ENCODE measurements at regions not wholly inside any gene's neighbourhood (a gene's known extent, or its start where the extent isn't known, plus 50 kb on each side); places are given as distances from the start of the nearest gene placed in this dataset.
"Not testable (repeated sequence)": the region's sequence is repeated elsewhere in the genome, so short reads cannot be mapped to it uniquely, and the experiment has no call there.

DNA sequence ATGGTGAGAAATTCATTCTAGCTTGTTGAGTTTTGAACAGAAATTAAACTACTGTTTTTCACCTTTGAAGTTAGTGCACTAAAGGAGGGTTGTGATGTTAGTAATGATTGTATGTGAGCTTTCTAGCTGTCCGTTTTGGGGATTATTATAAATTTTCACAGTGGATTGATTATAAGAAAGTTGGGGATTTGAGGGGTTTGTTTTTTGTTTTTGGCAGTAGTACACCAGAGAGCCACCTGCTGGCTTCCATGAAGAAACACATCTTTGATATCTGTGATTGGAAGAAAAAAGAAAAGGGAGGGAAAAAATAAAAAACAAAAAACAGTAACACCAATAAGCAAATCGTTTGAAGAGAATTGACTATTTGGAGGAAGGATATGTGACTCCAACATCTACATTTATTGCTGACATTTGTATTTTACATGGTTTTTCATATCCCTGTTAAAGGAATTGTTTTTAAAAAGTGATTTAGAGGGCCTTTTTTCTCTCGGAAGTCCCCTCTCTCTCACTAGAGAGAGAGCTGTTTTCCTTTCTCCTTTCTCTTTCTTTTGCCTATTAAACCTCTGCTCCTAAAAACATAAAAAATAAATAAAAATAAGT is 1469.5 kb upstream of the GOT2 start:
- TF ChIP-seq, protein P1, sequence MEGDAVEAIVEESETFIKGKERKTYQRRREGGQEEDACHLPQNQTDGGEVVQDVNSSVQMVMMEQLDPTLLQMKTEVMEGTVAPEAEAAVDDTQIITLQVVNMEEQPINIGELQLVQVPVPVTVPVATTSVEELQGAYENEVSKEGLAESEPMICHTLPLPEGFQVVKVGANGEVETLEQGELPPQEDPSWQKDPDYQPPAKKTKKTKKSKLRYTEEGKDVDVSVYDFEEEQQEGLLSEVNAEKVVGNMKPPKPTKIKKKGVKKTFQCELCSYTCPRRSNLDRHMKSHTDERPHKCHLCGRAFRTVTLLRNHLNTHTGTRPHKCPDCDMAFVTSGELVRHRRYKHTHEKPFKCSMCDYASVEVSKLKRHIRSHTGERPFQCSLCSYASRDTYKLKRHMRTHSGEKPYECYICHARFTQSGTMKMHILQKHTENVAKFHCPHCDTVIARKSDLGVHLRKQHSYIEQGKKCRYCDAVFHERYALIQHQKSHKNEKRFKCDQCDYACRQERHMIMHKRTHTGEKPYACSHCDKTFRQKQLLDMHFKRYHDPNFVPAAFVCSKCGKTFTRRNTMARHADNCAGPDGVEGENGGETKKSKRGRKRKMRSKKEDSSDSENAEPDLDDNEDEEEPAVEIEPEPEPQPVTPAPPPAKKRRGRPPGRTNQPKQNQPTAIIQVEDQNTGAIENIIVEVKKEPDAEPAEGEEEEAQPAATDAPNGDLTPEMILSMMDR (IDR thresholded peaks at IDR 0.05; ENCODE audit: control insufficient read depth, extremely low read depth, insufficient read depth), result peak; percentile 54
- DNase-seq (ENCODE audit: low read depth), result no peak

DNA sequence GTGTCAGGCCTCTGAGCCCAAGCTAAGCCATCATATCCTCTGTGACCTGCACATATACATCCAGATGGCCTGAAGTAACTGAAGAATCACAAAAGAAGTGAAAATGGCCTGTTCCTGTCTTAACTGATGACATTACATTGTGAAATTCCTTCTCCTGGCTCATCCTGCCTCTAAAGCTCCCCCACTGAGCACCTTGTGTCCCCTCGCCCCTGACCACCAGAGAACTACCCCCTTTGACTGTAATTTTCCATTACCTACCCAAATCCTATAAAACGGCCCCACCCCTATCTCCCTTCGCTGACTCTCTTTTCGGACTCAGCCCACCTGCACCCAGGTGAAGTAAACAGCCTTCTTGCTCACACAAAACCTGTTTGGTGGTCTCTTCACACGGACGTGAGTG is 1466.6 kb upstream of the GOT2 start:
- DNase-seq (ENCODE audit: low read depth); H3K4me3 ChIP-seq (ENCODE audit: low read depth, low read length): not testable (repeated sequence)

More for the DNA sequence above, 1469.5 kb upstream of the GOT2 start:
- no peak overlapping the region for H3K4me3 ChIP-seq (ENCODE audit: low read depth, low read length)

DNA sequence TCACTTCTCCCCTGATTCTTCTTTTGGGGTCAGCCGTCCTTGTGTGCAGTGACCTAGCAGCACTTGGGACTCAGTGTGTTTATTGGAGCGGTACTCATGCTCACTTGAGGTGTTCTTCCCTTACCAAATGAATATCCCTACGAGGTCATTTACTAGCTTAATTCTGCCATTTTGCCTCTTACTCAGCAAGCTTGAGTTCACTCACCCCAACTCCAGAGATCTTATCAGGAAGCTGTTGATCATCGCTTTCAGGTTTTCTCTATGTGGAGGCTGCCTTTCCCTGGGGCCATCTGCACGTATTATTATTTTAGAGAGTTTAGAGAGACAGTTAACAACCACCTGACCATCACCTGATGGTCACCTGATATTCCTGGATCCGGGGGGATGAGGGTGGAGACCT is 1466.0 kb upstream of the GOT2 start:
- TF ChIP-seq, protein P1 (IDR thresholded peaks at IDR 0.05; ENCODE audit: control insufficient read depth, extremely low read depth, insufficient read depth), result no peak
- no peak for DNase-seq (ENCODE audit: low read depth)
- H3K4me3 ChIP-seq (ENCODE audit: low read depth, low read length), result no peak overlapping the region

DNA sequence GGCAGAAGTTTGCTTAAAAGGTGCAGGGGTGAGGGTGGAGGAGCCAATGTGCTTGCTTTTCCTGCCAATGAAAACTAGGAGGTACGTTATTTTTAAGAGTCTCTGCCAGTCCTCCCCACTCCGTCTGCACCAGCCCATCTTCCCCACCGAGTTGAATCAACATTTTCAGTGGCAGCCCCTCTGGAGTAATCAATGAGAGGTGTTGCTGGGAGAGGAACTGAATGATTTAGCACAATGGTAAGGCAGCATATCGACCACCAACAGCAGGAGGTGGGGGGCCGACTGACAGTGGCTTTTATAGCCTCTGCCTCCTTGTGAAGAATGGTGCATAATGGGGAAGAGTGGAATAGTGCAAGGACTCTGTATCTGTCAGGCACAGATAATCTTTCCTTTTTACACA is 1465.0 kb upstream of the GOT2 start:
- H3K4me3 ChIP-seq (ENCODE audit: low read depth, low read length), result no peak overlapping the region
- no peak for DNase-seq (ENCODE audit: low read depth)

DNA sequence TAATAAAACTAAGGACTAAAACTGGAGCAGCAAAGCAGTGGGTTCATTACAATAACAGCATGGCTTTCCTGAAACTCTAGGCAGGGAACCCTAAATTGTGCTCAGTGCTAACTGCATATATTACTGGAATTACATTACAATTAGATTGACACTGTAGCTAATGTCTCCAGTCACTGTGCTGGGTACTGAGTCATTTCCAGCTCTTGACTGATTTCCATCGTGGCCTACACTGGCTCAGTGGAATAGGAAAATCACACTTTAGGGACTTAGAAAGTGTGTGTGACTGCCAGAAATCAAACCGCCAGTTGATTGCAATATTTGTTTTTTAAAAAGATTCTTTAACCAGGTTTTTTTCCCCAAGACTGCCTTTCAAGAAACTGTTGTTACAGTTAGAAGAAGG is 1447.4 kb upstream of the GOT2 start:
- DNase-seq (ENCODE audit: low read depth), result no peak
- no peak overlapping the region for H3K4me3 ChIP-seq (ENCODE audit: low read depth, low read length)
- TF ChIP-seq, protein P1 (IDR thresholded peaks at IDR 0.05; ENCODE audit: control insufficient read depth, extremely low read depth, insufficient read depth), result no peak

More for the DNA sequence above, 1465.0 kb upstream of the GOT2 start:
- TF ChIP-seq, protein P1 (IDR thresholded peaks at IDR 0.05; ENCODE audit: control insufficient read depth, extremely low read depth, insufficient read depth), result no peak

DNA sequence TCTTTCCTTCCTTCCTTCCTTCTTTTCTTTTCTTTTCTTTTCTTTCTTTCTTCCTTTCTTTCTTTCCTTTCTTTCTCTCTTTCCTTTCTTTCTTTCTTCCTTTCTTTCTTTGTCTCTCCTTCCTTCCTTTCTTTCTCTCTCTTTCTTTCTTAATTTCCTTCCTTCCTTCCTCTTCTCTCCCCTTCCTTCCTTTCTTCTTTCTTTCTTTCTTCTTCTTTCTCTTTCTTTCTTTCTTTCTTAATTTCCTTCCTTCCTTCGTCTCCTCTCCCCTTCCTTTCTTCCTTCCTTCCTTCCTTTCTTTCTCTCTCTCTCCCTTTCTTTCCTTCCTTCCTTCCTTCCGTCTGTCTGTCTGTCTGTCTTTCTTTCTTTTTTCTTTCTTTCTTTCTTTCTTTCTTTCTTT is 1446.5 kb upstream of the GOT2 start:
- no peak for DNase-seq (ENCODE audit: low read depth)
- no peak overlapping the region for H3K4me3 ChIP-seq (ENCODE audit: low read depth, low read length)
- TF ChIP-seq, protein P1 (IDR thresholded peaks at IDR 0.05; ENCODE audit: control insufficient read depth, extremely low read depth, insufficient read depth), result no peak

DNA sequence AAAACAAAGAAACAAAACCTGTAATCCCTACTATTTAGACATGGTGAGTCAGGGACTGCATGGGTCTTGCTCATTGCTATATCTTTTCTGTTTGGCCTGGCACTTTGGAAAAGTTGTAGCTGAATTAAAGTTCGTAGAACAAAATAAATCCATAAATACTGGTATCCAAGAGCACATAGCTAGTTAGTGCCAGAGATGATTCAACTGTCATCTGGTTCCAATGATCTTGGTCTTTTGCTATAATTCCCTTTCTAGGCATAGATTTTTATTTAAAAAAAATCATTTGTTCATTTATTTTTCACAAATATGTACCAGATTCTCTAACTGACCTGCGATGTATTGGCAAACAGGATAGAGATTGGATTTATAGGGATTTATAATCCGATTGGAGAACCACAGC is 1436.1 kb upstream of the GOT2 start:
- no peak for DNase-seq (ENCODE audit: low read depth)
- TF ChIP-seq, protein P1 (IDR thresholded peaks at IDR 0.05; ENCODE audit: control insufficient read depth, extremely low read depth, insufficient read depth), result no peak

More for the DNA sequence above, 1436.1 kb upstream of the GOT2 start:
- no peak overlapping the region for H3K4me3 ChIP-seq (ENCODE audit: low read depth, low read length)

Measured in LNCaP clone FGC (cell line).